ENCODE measurements at regions not wholly inside any gene's neighbourhood (a gene's known extent, or its start where the extent isn't known, plus 50 kb on each side); places are given as distances from the start of the nearest gene placed in this dataset.
"Not testable (repeated sequence)": the region's sequence is repeated elsewhere in the genome, so short reads cannot be mapped to it uniquely, and the experiment has no call there.

- H3K4me1 ChIP-seq (ENCODE audit: control insufficient read depth, insufficient read depth, low read length); POLR2A ChIA-PET; H3K4me3 ChIP-seq (ENCODE audit: low read depth, low read length); CTCF ChIA-PET; H3K9me3 ChIP-seq (ENCODE audit: control insufficient read depth, insufficient read depth, low read depth, low read length); H3K36me3 ChIP-seq (ENCODE audit: control insufficient read depth in 2 of 2, insufficient read depth in 1 of 2, low read length in 2 of 2); H3K27ac ChIP-seq (ENCODE audit: extremely low read depth, low read depth, low read length): not testable (repeated sequence)
- TF ChIP-seq ATF2 (tag by site-specific recombination; IDR thresholded peaks at IDR 0.05; ENCODE audit: low read depth), result peak; percentile 70; the same call in 1 of the 2 replicates
These were observed 75.5 kb downstream of the FOXD4L4 start for GRCh38 chr9:65812489-65812888.

DNA sequence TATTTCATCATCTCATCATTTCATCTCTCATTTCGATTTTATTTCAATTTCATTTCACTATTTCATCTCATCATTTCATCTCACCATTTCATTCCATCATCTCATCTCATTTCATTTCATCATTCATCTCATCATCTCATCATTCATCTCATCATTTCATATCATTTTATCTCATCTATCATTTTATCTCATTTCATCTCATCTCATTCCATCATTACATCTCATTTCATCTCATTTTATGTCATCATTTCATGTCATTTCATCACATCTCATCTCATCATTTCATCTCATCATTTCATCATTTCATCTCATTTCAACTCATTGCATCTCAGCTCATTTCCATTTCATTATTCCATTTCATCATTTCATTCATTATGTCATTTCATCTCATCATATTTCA is 76.3 kb downstream of the FOXD4L4 start:
- H3K4me3 ChIP-seq (ENCODE audit: low read depth, low read length); H3K9me3 ChIP-seq (ENCODE audit: control insufficient read depth, insufficient read depth, low read depth, low read length); CTCF ChIA-PET; H3K27ac ChIP-seq (ENCODE audit: extremely low read depth, low read depth, low read length); H3K36me3 ChIP-seq (ENCODE audit: control insufficient read depth in 2 of 2, insufficient read depth in 1 of 2, low read length in 2 of 2); H3K4me1 ChIP-seq (ENCODE audit: control insufficient read depth, insufficient read depth, low read length); POLR2A ChIA-PET: not testable (repeated sequence)
- TF ChIP-seq ATF2 (tag by site-specific recombination; IDR thresholded peaks at IDR 0.05; ENCODE audit: low read depth), result peak; percentile 67; the same call in 1 of the 2 replicates

- H3K36me3 ChIP-seq (ENCODE audit: control insufficient read depth in 2 of 2, insufficient read depth in 1 of 2, low read length in 2 of 2); H3K9me3 ChIP-seq (ENCODE audit: control insufficient read depth, insufficient read depth, low read depth, low read length); CTCF ChIA-PET; POLR2A ChIA-PET; H3K4me1 ChIP-seq (ENCODE audit: control insufficient read depth, insufficient read depth, low read length); H3K27ac ChIP-seq (ENCODE audit: extremely low read depth, low read depth, low read length); H3K4me3 ChIP-seq (ENCODE audit: low read depth, low read length): not testable (repeated sequence)
These were observed 83.8 kb downstream of the FOXD4L4 start for GRCh38 chr9:65820760-65821159.

DNA sequence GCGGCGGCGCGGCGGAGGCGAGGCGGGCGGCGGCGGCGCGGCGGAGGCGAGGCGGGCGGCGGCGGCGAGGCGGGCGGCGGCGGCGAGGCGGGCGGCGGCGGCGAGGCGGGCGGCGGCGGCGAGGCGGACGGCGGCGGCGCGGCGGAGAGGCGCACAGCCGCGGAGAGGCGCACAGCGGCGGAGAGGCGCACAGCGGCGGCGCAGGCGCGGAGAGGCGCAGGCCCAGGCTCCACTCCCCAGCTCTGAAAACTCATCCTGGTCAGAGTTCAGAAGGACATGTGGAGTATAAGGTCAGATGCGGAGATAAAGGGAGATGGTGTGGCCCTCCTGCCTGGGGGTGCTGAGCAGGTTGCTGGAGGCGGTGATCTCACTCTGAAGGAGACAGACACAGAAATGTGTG is 88.6 kb downstream of the FOXD4L4 start:
- H3K27ac ChIP-seq (ENCODE audit: extremely low read depth, low read depth, low read length); CTCF ChIA-PET; H3K4me3 ChIP-seq (ENCODE audit: low read depth, low read length); H3K36me3 ChIP-seq (ENCODE audit: control insufficient read depth in 2 of 2, insufficient read depth in 1 of 2, low read length in 2 of 2); H3K4me1 ChIP-seq (ENCODE audit: control insufficient read depth, insufficient read depth, low read length); POLR2A ChIA-PET; H3K9me3 ChIP-seq (ENCODE audit: control insufficient read depth, insufficient read depth, low read depth, low read length): not testable (repeated sequence)
